ENCODE measurements at regions not wholly inside any gene's neighbourhood (a gene's known extent, or its start where the extent isn't known, plus 50 kb on each side); places are given as distances from the start of the nearest gene placed in this dataset.
"Not testable (repeated sequence)": the region's sequence is repeated elsewhere in the genome, so short reads cannot be mapped to it uniquely, and the experiment has no call there.

DNA sequence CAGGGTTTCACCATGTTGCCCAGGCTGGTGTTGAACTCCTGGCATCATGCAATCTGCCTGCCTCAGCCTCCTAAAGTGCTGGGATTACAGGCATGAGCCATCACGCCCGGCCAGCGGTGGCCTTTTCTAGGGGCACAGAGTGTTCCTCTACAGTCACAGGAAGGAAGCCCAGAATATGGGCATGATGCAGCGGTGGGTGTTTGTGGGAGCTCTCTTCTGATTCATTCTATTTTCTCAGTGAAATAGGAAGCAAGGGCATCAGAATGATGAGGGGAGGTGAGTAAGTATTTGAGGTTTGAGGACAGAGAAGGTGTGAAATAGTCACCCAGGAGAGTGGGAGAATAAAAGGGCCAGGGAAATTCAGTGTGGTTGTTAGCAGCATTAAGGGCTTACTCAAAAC, 70.3 kb upstream of the PSME4 start:
- 94% methylated on average over 4 of the region's 4 CpGs for WGBS
- Histone ChIP-seq H3K36me3 (ENCODE audit: control insufficient read depth in 2 of 2, insufficient read depth in 2 of 2, low read length in 1 of 2) (no peaks in the 10 kb centered on the region), H3K4me3 (ENCODE audit: low read length in 2 of 2) (no peak overlapping the region), H3K27ac (ENCODE audit: low read depth in 1 of 2, low read length in 1 of 2) (no peak overlapping the region), H3K4me1 (ENCODE audit: control insufficient read depth in 2 of 2, insufficient read depth in 2 of 2, low read length in 2 of 2) (no peaks in the 10 kb centered on the region), H3K27me3 (ENCODE audit: control insufficient read depth in 2 of 2, insufficient read depth in 1 of 2, low read length in 1 of 2) (no peaks in the 10 kb centered on the region), H3K9me3 (ENCODE audit: control insufficient read depth in 2 of 2, insufficient read depth in 1 of 2, low read length in 1 of 2) (peaks cover 0 to 10% of the 10 kb centered on the region in 2 donors)
- no peak for DNase-seq (ENCODE audit: low read depth in 6 of 9, low spot score in 9 of 9)

DNA sequence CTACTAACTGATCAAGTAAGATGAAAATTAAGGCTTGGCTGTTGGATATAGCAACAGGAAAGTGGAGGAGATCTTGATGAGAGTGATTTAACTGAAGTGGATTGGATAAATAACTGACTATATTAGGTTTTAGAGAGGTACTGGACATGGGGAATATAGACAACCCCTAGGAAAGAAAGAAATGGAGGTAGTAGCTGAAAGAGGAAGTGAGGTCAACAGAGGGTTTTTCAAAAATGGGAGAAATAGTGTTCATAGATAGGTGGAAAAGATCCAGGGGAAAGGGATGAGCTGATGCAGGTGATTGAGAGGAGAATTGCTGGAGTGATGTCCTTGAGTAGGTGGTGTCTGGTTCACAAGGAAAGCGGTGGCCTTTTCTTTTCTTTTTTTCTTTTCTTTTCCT, 69.9 kb upstream of the PSME4 start:
- Histone ChIP-seq H3K36me3 (ENCODE audit: control insufficient read depth in 2 of 2, insufficient read depth in 2 of 2, low read length in 1 of 2) (no peaks in the 10 kb centered on the region), H3K4me3 (ENCODE audit: low read length in 2 of 2) (no peak overlapping the region), H3K4me1 (ENCODE audit: control insufficient read depth in 2 of 2, insufficient read depth in 2 of 2, low read length in 2 of 2) (no peaks in the 10 kb centered on the region), H3K9me3 (ENCODE audit: control insufficient read depth in 2 of 2, insufficient read depth in 1 of 2, low read length in 1 of 2) (peaks cover 0 to 8% of the 10 kb centered on the region in 2 donors), H3K27me3 (ENCODE audit: control insufficient read depth in 2 of 2, insufficient read depth in 1 of 2, low read length in 1 of 2) (no peaks in the 10 kb centered on the region), H3K27ac (ENCODE audit: low read depth in 1 of 2, low read length in 1 of 2) (no peak overlapping the region)
- DNase-seq (ENCODE audit: low read depth in 6 of 9, low spot score in 9 of 9) = no peak
- 93% methylated on average over 1 of the region's 1 CpG for WGBS

DNA sequence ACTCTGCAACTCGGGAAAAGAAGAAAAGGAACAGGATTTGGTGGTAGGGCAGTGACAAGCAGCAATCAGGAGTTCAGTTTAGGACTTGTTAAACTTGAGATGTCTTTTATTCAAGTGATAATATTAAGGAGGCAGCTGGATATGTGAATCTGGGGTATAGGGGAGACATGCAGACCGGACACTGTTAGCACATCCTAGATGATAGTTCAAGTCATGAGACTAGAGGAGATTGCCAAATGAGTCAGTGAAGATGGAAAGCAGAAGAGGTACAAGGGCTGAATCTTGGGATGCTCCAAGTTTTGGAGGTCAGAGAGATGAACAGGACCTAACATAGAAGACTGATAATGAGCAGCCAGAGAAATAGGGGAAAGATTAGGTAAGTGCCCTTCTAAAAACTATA, 69.5 kb upstream of the PSME4 start:
- H3K27me3 ChIP-seq (ENCODE audit: control insufficient read depth in 2 of 2, insufficient read depth in 1 of 2, low read length in 1 of 2) = no peaks in the 10 kb centered on the region
- DNase-seq (ENCODE audit: low read depth in 6 of 9, low spot score in 9 of 9) = no peak
- WGBS = 97% methylated on average over 2 of the region's 2 CpGs
- peaks cover 0 to 5% of the 10 kb centered on the region in 2 donors for H3K9me3 ChIP-seq (ENCODE audit: control insufficient read depth in 2 of 2, insufficient read depth in 1 of 2, low read length in 1 of 2)
- no peak overlapping the region for H3K4me3 ChIP-seq (ENCODE audit: low read length in 2 of 2)
- no peaks in the 10 kb centered on the region for H3K36me3 ChIP-seq (ENCODE audit: control insufficient read depth in 2 of 2, insufficient read depth in 2 of 2, low read length in 1 of 2)
- H3K27ac ChIP-seq (ENCODE audit: low read depth in 1 of 2, low read length in 1 of 2) = no peak overlapping the region
- no peaks in the 10 kb centered on the region for H3K4me1 ChIP-seq (ENCODE audit: control insufficient read depth in 2 of 2, insufficient read depth in 2 of 2, low read length in 2 of 2)

DNA sequence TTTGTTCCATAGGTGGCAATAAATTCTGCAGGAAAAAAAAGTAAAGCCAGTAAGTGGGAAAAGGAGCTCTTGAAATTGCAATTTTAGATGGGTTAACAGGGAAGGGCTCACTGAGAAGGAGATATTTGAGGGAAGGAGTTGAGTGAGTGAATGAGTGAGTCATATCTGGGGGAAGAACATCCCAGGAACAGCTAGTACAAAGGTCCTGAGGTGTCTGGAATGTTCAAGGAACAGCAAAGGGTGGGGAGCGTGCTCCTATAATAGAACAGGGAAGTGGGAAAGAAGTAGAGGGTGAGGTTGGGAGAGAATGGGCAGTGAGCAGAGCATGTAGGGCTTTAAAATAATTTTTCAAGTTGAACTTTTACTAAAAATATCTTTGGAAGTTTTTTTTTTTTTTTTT, 68.0 kb upstream of the PSME4 start:
- Histone ChIP-seq H3K27me3 (ENCODE audit: control insufficient read depth in 2 of 2, insufficient read depth in 1 of 2, low read length in 1 of 2) (no peaks in the 10 kb centered on the region), H3K9me3 (ENCODE audit: control insufficient read depth in 2 of 2, insufficient read depth in 1 of 2, low read length in 1 of 2) (no peaks in the 10 kb centered on the region), H3K4me1 (ENCODE audit: control insufficient read depth in 2 of 2, insufficient read depth in 2 of 2, low read length in 2 of 2) (no peaks in the 10 kb centered on the region), H3K36me3 (ENCODE audit: control insufficient read depth in 2 of 2, insufficient read depth in 2 of 2, low read length in 1 of 2) (no peaks in the 10 kb centered on the region), H3K27ac (ENCODE audit: low read depth in 1 of 2, low read length in 1 of 2) (no peak overlapping the region), H3K4me3 (ENCODE audit: low read length in 2 of 2) (no peak overlapping the region)
- 98% methylated on average over 1 of the region's 1 CpG for WGBS
- no peak for DNase-seq (ENCODE audit: low read depth in 6 of 9, low spot score in 9 of 9)

DNA sequence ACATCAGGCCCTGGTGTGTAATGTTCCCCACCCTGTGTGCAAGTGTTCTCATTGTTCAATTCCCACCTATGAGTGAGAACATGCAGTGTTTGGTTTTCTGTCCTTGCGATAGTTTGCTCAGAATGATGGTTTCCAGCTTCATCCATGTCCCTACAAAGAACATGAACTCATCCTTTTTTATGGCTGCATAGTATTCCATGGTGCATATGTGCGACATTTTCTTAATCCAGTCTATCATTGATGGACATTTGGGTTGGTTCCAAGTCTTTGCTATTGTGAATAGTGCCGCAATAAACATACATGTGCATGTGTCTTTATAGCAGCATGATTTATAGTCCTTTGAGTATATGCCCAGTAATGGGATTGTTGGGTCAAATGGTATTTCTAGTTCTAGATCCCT, 60.5 kb upstream of the PSME4 start:
- not testable (repeated sequence) for H3K27me3 ChIP-seq (ENCODE audit: control insufficient read depth in 2 of 2, insufficient read depth in 1 of 2, low read length in 1 of 2); H3K4me1 ChIP-seq (ENCODE audit: control insufficient read depth in 2 of 2, insufficient read depth in 2 of 2, low read length in 2 of 2); H3K4me3 ChIP-seq (ENCODE audit: low read length in 2 of 2); H3K9me3 ChIP-seq (ENCODE audit: control insufficient read depth in 2 of 2, insufficient read depth in 1 of 2, low read length in 1 of 2); DNase-seq (ENCODE audit: low read depth in 6 of 9, low spot score in 9 of 9); H3K27ac ChIP-seq (ENCODE audit: low read depth in 1 of 2, low read length in 1 of 2); H3K36me3 ChIP-seq (ENCODE audit: control insufficient read depth in 2 of 2, insufficient read depth in 2 of 2, low read length in 1 of 2)
- 96% methylated on average over 3 of the region's 3 CpGs for WGBS

DNA sequence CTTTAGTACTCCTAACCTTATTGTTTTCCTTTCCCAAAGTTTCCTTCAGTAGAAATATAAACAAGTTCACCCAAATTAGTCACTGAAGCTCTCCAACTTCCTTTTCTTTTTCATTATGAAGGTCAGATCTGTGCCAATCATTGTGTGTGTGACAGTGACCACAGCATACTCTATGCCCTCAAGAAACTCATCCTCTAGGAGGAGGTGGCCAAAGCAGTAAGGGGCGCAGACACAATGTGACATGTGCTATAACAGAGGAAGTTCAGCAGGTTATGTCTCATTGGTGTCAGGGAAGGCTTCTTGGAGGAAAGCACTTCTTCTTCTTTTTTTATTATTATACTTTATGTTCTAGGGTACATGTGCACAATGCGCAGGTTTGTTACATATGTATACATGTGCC, 60.0 kb upstream of the PSME4 start:
- 97% methylated on average over 2 of the region's 2 CpGs for WGBS
- Histone ChIP-seq H3K4me1 (ENCODE audit: control insufficient read depth in 2 of 2, insufficient read depth in 2 of 2, low read length in 2 of 2) (no peaks in the 10 kb centered on the region), H3K9me3 (ENCODE audit: control insufficient read depth in 2 of 2, insufficient read depth in 1 of 2, low read length in 1 of 2) (no peaks in the 10 kb centered on the region), H3K4me3 (ENCODE audit: low read length in 2 of 2) (no peak overlapping the region), H3K27me3 (ENCODE audit: control insufficient read depth in 2 of 2, insufficient read depth in 1 of 2, low read length in 1 of 2) (no peaks in the 10 kb centered on the region), H3K36me3 (ENCODE audit: control insufficient read depth in 2 of 2, insufficient read depth in 2 of 2, low read length in 1 of 2) (no peaks in the 10 kb centered on the region), H3K27ac (ENCODE audit: low read depth in 1 of 2, low read length in 1 of 2) (no peak overlapping the region)
- DNase-seq (ENCODE audit: low read depth in 6 of 9, low spot score in 9 of 9) = no peak

DNA sequence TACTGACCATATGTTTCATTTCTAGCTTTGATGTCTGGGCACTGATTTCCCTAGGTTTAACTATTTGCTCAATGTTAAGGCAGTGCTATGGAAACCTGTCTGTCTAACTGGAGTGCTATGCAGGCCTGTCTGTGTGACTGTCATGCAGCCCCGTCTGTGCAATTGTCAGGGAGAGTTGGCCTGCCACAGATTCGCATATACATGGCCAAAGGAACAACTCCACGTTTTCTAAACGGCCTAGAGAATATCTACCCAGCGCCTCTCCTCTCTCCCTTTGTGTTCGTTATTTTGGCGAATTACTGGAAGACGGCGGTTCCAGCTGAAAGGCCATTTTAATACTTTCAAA, 59.6 kb upstream of the PSME4 start:
- Histone ChIP-seq H3K27ac (ENCODE audit: low read depth in 1 of 2, low read length in 1 of 2) (no peak overlapping the region), H3K36me3 (ENCODE audit: control insufficient read depth in 2 of 2, insufficient read depth in 2 of 2, low read length in 1 of 2) (no peaks in the 10 kb centered on the region), H3K4me3 (ENCODE audit: low read length in 2 of 2) (no peak overlapping the region), H3K4me1 (ENCODE audit: control insufficient read depth in 2 of 2, insufficient read depth in 2 of 2, low read length in 2 of 2) (no peaks in the 10 kb centered on the region), H3K9me3 (ENCODE audit: control insufficient read depth in 2 of 2, insufficient read depth in 1 of 2, low read length in 1 of 2) (no peaks in the 10 kb centered on the region), H3K27me3 (ENCODE audit: control insufficient read depth in 2 of 2, insufficient read depth in 1 of 2, low read length in 1 of 2) (no peaks in the 10 kb centered on the region)
- 96% methylated on average over 9 of the region's 9 CpGs for WGBS
- DNase-seq (ENCODE audit: low read depth in 6 of 9, low spot score in 9 of 9) = no peak

DNA sequence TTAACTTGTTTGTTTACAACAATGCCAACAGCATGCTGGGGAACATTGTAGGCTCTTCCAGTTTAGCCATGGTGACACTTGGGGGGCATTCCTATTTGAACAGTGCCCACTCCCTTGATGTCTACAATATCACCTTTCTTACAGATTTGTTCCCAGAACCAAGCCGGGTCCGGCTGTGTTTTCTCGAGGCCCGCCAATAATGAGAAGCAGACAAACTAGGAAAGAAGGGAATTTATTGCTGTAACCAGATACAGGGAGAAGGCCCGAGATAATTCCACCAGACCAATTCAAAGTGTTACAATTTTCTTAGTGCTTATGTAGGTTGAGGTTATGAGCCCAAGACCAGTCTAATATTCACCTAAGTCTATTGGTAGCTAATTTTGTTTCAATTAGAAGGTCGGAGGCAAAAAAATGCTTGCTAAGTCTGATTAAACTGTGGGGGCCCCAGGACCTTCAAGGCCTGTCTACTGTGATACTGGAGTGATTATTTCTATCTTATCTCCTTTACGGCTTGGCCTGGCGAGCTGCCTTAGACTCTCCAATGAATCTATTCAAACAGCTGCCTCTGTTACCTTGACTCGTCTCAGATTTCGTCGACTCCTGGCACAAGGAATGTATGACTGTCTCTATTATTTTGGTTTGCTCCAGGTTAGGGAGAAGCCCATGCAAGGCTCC, 59.1 kb upstream of the PSME4 start:
- Histone ChIP-seq H3K4me3 (ENCODE audit: low read length in 2 of 2) (no peak overlapping the region), H3K27ac (ENCODE audit: low read depth in 1 of 2, low read length in 1 of 2) (no peak overlapping the region), H3K27me3 (ENCODE audit: control insufficient read depth in 2 of 2, insufficient read depth in 1 of 2, low read length in 1 of 2) (no peaks in the 10 kb centered on the region), H3K9me3 (ENCODE audit: control insufficient read depth in 2 of 2, insufficient read depth in 1 of 2, low read length in 1 of 2) (no peaks in the 10 kb centered on the region), H3K4me1 (ENCODE audit: control insufficient read depth in 2 of 2, insufficient read depth in 2 of 2, low read length in 2 of 2) (no peaks in the 10 kb centered on the region), H3K36me3 (ENCODE audit: control insufficient read depth in 2 of 2, insufficient read depth in 2 of 2, low read length in 1 of 2) (no peaks in the 10 kb centered on the region)
- 95% methylated on average over 11 of the region's 11 CpGs for WGBS
- no peak for DNase-seq (ENCODE audit: low read depth in 6 of 9, low spot score in 9 of 9)

DNA sequence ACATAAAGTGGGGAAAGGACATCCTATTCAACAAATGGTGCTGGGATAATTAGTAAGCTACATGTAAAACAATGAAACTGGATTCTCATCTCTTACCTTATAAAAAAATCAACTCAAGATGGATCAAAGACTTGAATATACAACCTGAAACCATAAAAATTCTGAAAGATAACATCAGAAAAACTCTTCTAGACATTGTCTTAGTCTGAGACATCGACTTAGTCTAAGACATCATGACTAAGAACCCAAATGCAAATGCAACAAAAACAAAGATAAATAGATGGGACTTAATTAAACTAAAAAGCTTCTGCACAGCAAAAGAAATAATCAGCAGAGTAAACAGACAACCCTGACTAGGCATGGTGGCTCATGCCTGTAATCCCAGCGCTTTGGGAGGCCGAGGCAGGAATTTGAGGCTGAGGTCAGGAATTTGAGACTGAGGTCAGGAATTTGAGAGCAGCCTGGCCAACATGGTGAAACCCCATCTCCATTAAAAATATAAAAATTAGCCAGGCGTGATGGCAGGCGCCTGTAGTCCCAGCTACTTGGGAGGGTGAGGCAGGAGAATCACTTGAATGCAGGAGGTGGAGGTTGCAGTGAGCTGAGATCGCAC, 54.8 kb upstream of the PSME4 start:
- DNase-seq (ENCODE audit: low read depth in 6 of 9, low spot score in 9 of 9); H3K27me3 ChIP-seq (ENCODE audit: control insufficient read depth in 2 of 2, insufficient read depth in 1 of 2, low read length in 1 of 2); H3K4me1 ChIP-seq (ENCODE audit: control insufficient read depth in 2 of 2, insufficient read depth in 2 of 2, low read length in 2 of 2); H3K36me3 ChIP-seq (ENCODE audit: control insufficient read depth in 2 of 2, insufficient read depth in 2 of 2, low read length in 1 of 2); H3K4me3 ChIP-seq (ENCODE audit: low read length in 2 of 2); H3K27ac ChIP-seq (ENCODE audit: low read depth in 1 of 2, low read length in 1 of 2); H3K9me3 ChIP-seq (ENCODE audit: control insufficient read depth in 2 of 2, insufficient read depth in 1 of 2, low read length in 1 of 2): not testable (repeated sequence)
- 88% methylated on average over 6 of the region's 6 CpGs for WGBS

Measured in thymus (tissue), 11 donors.